Neural crest cell (in vitro differentiated cells): ENCODE measurements at regions not wholly inside any gene's neighbourhood (a gene's known extent, or its start where the extent isn't known, plus 50 kb on each side); places are given as distances from the start of the nearest gene placed in this dataset.
"Not testable (repeated sequence)": the region's sequence is repeated elsewhere in the genome, so short reads cannot be mapped to it uniquely, and the experiment has no call there.

Experiments
- DNase-seq: peaks from one replicate; pipeline ENCODE4 v3.0.0; 2021; ENCODE audit warnings: low read depth, mixed read lengths, low spot score
- H3K27ac Mint-ChIP-seq: one replicate; pipeline ENCODE4 v1.8.0; 2021; ENCODE audit warnings: mild to moderate bottlenecking, mixed read lengths; ENCODE audit not compliant: unreplicated experiment
- H3K27me3 Mint-ChIP-seq: 2 replicates; pipeline ENCODE4 v1.8.0; 2021; ENCODE audit warnings: low read depth, mild to moderate bottlenecking, mixed read lengths
- H3K36me3 Mint-ChIP-seq: 2 replicates; pipeline ENCODE4 v1.8.0; 2021; ENCODE audit warnings: low read depth, mild to moderate bottlenecking, mixed read lengths
- H3K4me1 Mint-ChIP-seq: 2 replicates; pipeline ENCODE4 v1.8.0; 2021; ENCODE audit warnings: mixed read lengths
- H3K4me3 Mint-ChIP-seq: one replicate; pipeline ENCODE4 v1.8.0; 2021; ENCODE audit warnings: mild to moderate bottlenecking, mixed read lengths
- H3K9me3 Mint-ChIP-seq: 2 replicates; pipeline ENCODE4 v1.8.0; 2021; ENCODE audit warnings: mixed read lengths
- CTCF ChIP-seq: fragments of 200-600 bp; sonication (generic); conservative IDR thresholded peaks from 2 replicates; pipeline ENCODE4 v1.5.0; 2021; ENCODE audit warnings: antibody characterized with exemption, mild to moderate bottlenecking

- no peak overlapping the region for H3K27ac Mint-ChIP-seq
- no peak overlapping the region for H3K4me3 Mint-ChIP-seq
- DNase-seq: no peak
- no peaks in the 10 kb centered on the region for H3K27me3 Mint-ChIP-seq
- peaks cover 17% of the 10 kb centered on the region for H3K4me1 Mint-ChIP-seq
- H3K9me3 Mint-ChIP-seq: no peaks in the 10 kb centered on the region
- peaks cover 3% of the 10 kb centered on the region for H3K36me3 Mint-ChIP-seq
- no peak for TF ChIP-seq CTCF
These were observed 54.9 kb upstream of the FMOD start for GRCh38 chr1:203405703-203406438.

- no peak for TF ChIP-seq CTCF
- H3K27ac Mint-ChIP-seq: no peak overlapping the region
These were observed 55.6 kb upstream of the FMOD start for GRCh38 chr1:203406446-203407045.

GRCh38 chr1:203407296-203407695 is 56.4 kb upstream of the FMOD start:
- Mint-ChIP-seq H3K36me3 (peaks cover 3% of the 10 kb centered on the region), H3K4me1 (peaks cover 7% of the 10 kb centered on the region), H3K9me3 (no peaks in the 10 kb centered on the region), H3K27me3 (no peaks in the 10 kb centered on the region), H3K27ac (no peak overlapping the region), H3K4me3 (no peak overlapping the region)
- DNase-seq: no peak
- no peak for TF ChIP-seq CTCF

More at GRCh38 chr1:203406446-203407045, 55.6 kb upstream of the FMOD start:
- Mint-ChIP-seq H3K36me3 (peaks cover 3% of the 10 kb centered on the region), H3K4me1 (peaks cover 10% of the 10 kb centered on the region), H3K27me3 (no peaks in the 10 kb centered on the region), H3K9me3 (no peaks in the 10 kb centered on the region), H3K4me3 (no peak overlapping the region)
- no peak for DNase-seq

GRCh38 chr1:203408486-203409481 is 57.9 kb upstream of the FMOD start:
- no peak for TF ChIP-seq CTCF
- Mint-ChIP-seq H3K27me3 (no peaks in the 10 kb centered on the region), H3K4me1 (no peaks in the 10 kb centered on the region), H3K9me3 (peaks cover 6% of the 10 kb centered on the region), H3K4me3 (no peak overlapping the region), H3K27ac (no peak overlapping the region), H3K36me3 (peaks cover 3% of the 10 kb centered on the region)
- DNase-seq: no peak

GRCh38 chr1:203410182-203410900 is 59.4 kb upstream of the FMOD start:
- H3K27ac Mint-ChIP-seq: no peak overlapping the region
- no peaks in the 10 kb centered on the region for H3K4me1 Mint-ChIP-seq
- peaks cover 3% of the 10 kb centered on the region for H3K27me3 Mint-ChIP-seq
- H3K9me3 Mint-ChIP-seq: peaks cover 6% of the 10 kb centered on the region
- DNase-seq: no peak
- H3K4me3 Mint-ChIP-seq: no peak overlapping the region
- H3K36me3 Mint-ChIP-seq: peaks cover 6% of the 10 kb centered on the region
- TF ChIP-seq CTCF: no peak

- H3K4me3 Mint-ChIP-seq, H3K9me3 Mint-ChIP-seq, H3K27ac Mint-ChIP-seq, H3K27me3 Mint-ChIP-seq, DNase-seq, H3K4me1 Mint-ChIP-seq, H3K36me3 Mint-ChIP-seq: not testable (repeated sequence)
These were observed 60.5 kb upstream of the FMOD start for GRCh38 chr1:203411431-203411830.
